RWPE2 (cell line): ENCODE measurements at regions not wholly inside any gene's neighbourhood (a gene's known extent, or its start where the extent isn't known, plus 50 kb on each side); places are given as distances from the start of the nearest gene placed in this dataset.
"Not testable (repeated sequence)": the region's sequence is repeated elsewhere in the genome, so short reads cannot be mapped to it uniquely, and the experiment has no call there.

Source experiments
- ATAC-seq: fragments of 200-7000 bp; cut with Tn5 transposase; 3 replicates; pipeline ENCODE4 v1.9.1; 2021; ENCODE audit warnings: low read depth
- DNase-seq: peaks from one replicate; pipeline ENCODE4 v3.0.0-alpha.2; 2020; ENCODE audit warnings: low spot score
- H3K27ac ChIP-seq: fragments of 450-650 bp; 2 replicates; pipeline ENCODE4 v1.5.1; 2017; ENCODE audit warnings: mild to moderate bottlenecking; ENCODE audit not compliant: poor library complexity, severe bottlenecking
- H3K27me3 ChIP-seq: fragments of 250-450 bp; sonication (Bioruptor Pico); 2 replicates; pipeline ENCODE4 v1.5.1; 2021; ENCODE audit warnings: mild to moderate bottlenecking, moderate library complexity; ENCODE audit not compliant: insufficient read depth, poor library complexity, severe bottlenecking
- H3K36me3 ChIP-seq: fragments of 250-450 bp; sonication (Bioruptor Pico); 2 replicates; pipeline ENCODE4 v1.5.1; 2020; ENCODE audit warnings: low read depth, mild to moderate bottlenecking, moderate library complexity
- H3K4me1 ChIP-seq: fragments of 250-450 bp; sonication (Bioruptor Pico); 2 replicates; pipeline ENCODE4 v1.5.1; 2021; ENCODE audit warnings: mild to moderate bottlenecking, moderate library complexity; ENCODE audit not compliant: insufficient read depth, poor library complexity, severe bottlenecking
- H3K4me3 ChIP-seq: fragments of 250-450 bp; sonication (Bioruptor Pico); 2 replicates; pipeline ENCODE4 v1.5.1; 2021; ENCODE audit warnings: mild to moderate bottlenecking, moderate library complexity; ENCODE audit not compliant: severe bottlenecking
- H3K9me3 ChIP-seq: fragments of 250-450 bp; sonication (Bioruptor Pico); 2 replicates; pipeline ENCODE4 v1.5.1; 2021; ENCODE audit warnings: mild to moderate bottlenecking, moderate library complexity; ENCODE audit not compliant: severe bottlenecking
- CTCF ChIP-seq: fragments of 450-650 bp; IDR thresholded peaks from one replicate; pipeline ENCODE4 v1.5.1; 2017; ENCODE audit warnings: mild to moderate bottlenecking, moderate library complexity; ENCODE audit not compliant: poor library complexity, severe bottlenecking

GRCh38 chr1:121443001-121443540, 258.3 kb downstream of the SRGAP2C start:
- Histone ChIP-seq H3K9me3 (no peaks in the 10 kb centered on the region), H3K4me1 (peaks cover 16% of the 10 kb centered on the region), H3K36me3 (no peaks in the 10 kb centered on the region), H3K27ac (peak overlapping the region; percentile 11), H3K4me3 (no peak overlapping the region), H3K27me3 (no peaks in the 10 kb centered on the region)
- ATAC-seq (no peak), DNase-seq (no peak)
- TF ChIP-seq CTCF = no peak

- no peak for TF ChIP-seq CTCF
- Histone ChIP-seq H3K4me1 (peaks cover 16% of the 10 kb centered on the region), H3K4me3 (no peak overlapping the region), H3K36me3 (no peaks in the 10 kb centered on the region), H3K9me3 (no peaks in the 10 kb centered on the region), H3K27me3 (no peaks in the 10 kb centered on the region), H3K27ac (peak overlapping the region; percentile 11)
- no peak for DNase-seq
- ATAC-seq = peak; percentile 96
These were observed 259.3 kb downstream of the SRGAP2C start for GRCh38 chr1:121444096-121444495.

GRCh38 chr1:121445679-121446078, 260.9 kb downstream of the SRGAP2C start:
- no peak for DNase-seq

GRCh38 chr1:121447280-121447923, 262.6 kb downstream of the SRGAP2C start:
- not testable (repeated sequence) for DNase-seq, H3K9me3 ChIP-seq, H3K4me3 ChIP-seq, H3K27me3 ChIP-seq, ATAC-seq, H3K27ac ChIP-seq, H3K36me3 ChIP-seq
- TF ChIP-seq CTCF = peak; percentile 81
- H3K4me1 ChIP-seq = peaks cover 16% of the 10 kb centered on the region

More at GRCh38 chr1:121445679-121446078, 260.9 kb downstream of the SRGAP2C start:
- H3K27ac ChIP-seq = no peak overlapping the region
- no peaks in the 10 kb centered on the region for H3K36me3 ChIP-seq
- ATAC-seq = no peak
- H3K27me3 ChIP-seq = no peaks in the 10 kb centered on the region
- H3K9me3 ChIP-seq = no peaks in the 10 kb centered on the region
- no peak overlapping the region for H3K4me3 ChIP-seq
- TF ChIP-seq CTCF = no peak
- H3K4me1 ChIP-seq = peaks cover 16% of the 10 kb centered on the region

GRCh38 chr1:121448064-121448463, 263.3 kb downstream of the SRGAP2C start:
- not testable (repeated sequence) for H3K27ac ChIP-seq, DNase-seq, H3K4me3 ChIP-seq, H3K27me3 ChIP-seq, H3K9me3 ChIP-seq, ATAC-seq, H3K36me3 ChIP-seq
- peaks cover 14% of the 10 kb centered on the region for H3K4me1 ChIP-seq
